HepG2 (cell line): ENCODE measurements at regions not wholly inside any gene's neighbourhood (a gene's known extent, or its start where the extent isn't known, plus 50 kb on each side); places are given as distances from the start of the nearest gene placed in this dataset.

Source experiments
- ATAC-seq: fragments of 200-7000 bp; cut with Tn5 transposase; 3 replicates; pipeline ENCODE4 v1.9.1; 2020; ENCODE audit warnings: mild to moderate bottlenecking, moderate library complexity
- BruUV-seq: library from RNA; stranded (reverse); fragments of 400-500 nt; replicated peaks from 2 replicates; lab custom pipeline; 2021; lab: Mats Ljungman, UMichigan
- CTCF ChIA-PET: fragments of 300-600 bp; formaldehyde crosslinking; extraction: SDS; loops from one replicate; lab custom pipeline; 2021; ENCODE audit warnings: low total read pairs, inconsistent platforms, low intra/inter-chr PET ratio; lab: Yijun Ruan, JAX
- POLR2A ChIA-PET: fragments of 350-600 bp; sonication (Branson Sonifier 250); formaldehyde crosslinking; loops from one replicate; lab custom pipeline; 2020; ENCODE audit warnings: antibody characterized with exemption, inconsistent platforms; lab: Yijun Ruan, JAX
- DNase-seq: peaks from one replicate; pipeline ENCODE4 v3.0.0-alpha.2; 2015; ENCODE audit warnings: low spot score
- FAIRE-seq: peaks from 3 replicates; lab custom pipeline; 2011; peaks lifted over from hg19 to GRCh38; lab: Jason Lieb, UNC
- H2AFZ ChIP-seq: one replicate; pipeline ENCODE4 v1.6.1; 2011; ENCODE audit warnings: low read length, inconsistent platforms
- H3K27ac ChIP-seq: fragments of 300-600 bp; 3 replicates; pipeline ENCODE4 v1.8.0; 2011; ENCODE audit warnings: mixed run types, mild to moderate bottlenecking, mixed read lengths, low read length, inconsistent platforms; ENCODE audit not compliant: insufficient read depth; ENCODE audit errors: extremely low read length
- H3K27me3 ChIP-seq, 2 experiments: fragments of 200-600 bp in 1 of 2; 2 replicates in 1 of 2; 3 replicates in 1 of 2; pipeline versions ENCODE4 v1.6.0 to v1.8.0; 2011; ENCODE audit warnings: low read length in 2 of 2, mild to moderate bottlenecking in 2 of 2, moderate library complexity in 2 of 2, inconsistent platforms in 1 of 2; ENCODE audit not compliant: insufficient read depth in 2 of 2, control insufficient read depth in 1 of 2
- H3K36me3 ChIP-seq, 2 experiments: fragments of 200-600 bp in 1 of 2; replicated peaks in 1 of 2; 2 replicates in 1 of 2; 3 replicates in 1 of 2; pipeline versions ENCODE4 v1.5.1 to v1.8.0; 2011; ENCODE audit warnings: low read length in 2 of 2, inconsistent platforms in 1 of 2; ENCODE audit not compliant: insufficient read depth in 2 of 2, control insufficient read depth in 1 of 2
- H3K4me1 ChIP-seq: 2 replicates; pipeline ENCODE4 v1.5.1; 2012; ENCODE audit warnings: low read length, inconsistent platforms; ENCODE audit not compliant: insufficient read depth
- H3K4me2 ChIP-seq: 2 replicates; pipeline ENCODE4 v1.6.0; 2011; ENCODE audit warnings: low read depth, low read length, inconsistent platforms
- H3K4me3 ChIP-seq, 3 experiments: fragments of 200-600 bp in 1 of 3; sonication (generic), shearing (Covaris generic) in 1 of 3; replicated peaks in 1 of 3; 2 replicates each; pipeline ENCODE4 v1.5.1; 2011 to 2016; ENCODE audit warnings: low read length in 3 of 3, inconsistent platforms in 2 of 3, low read depth in 2 of 3, mild to moderate bottlenecking in 2 of 3, control low read depth in 1 of 3, mixed read lengths in 1 of 3; ENCODE audit not compliant: insufficient read depth in 1 of 3
- H3K79me2 ChIP-seq: one replicate; pipeline ENCODE4 v1.6.1; 2011; ENCODE audit warnings: low read length, inconsistent platforms; ENCODE audit not compliant: insufficient read depth
- H3K9ac ChIP-seq: 2 replicates; pipeline ENCODE4 v1.6.0; 2011; ENCODE audit warnings: mild to moderate bottlenecking, low read depth, low read length, inconsistent platforms; ENCODE audit not compliant: insufficient read depth
- H3K9me3 ChIP-seq: 2 replicates; pipeline ENCODE4 v1.5.1; 2012; ENCODE audit warnings: mild to moderate bottlenecking, low read length
- H4K20me1 ChIP-seq: 2 replicates; pipeline ENCODE4 v1.6.0; 2011; ENCODE audit warnings: inconsistent platforms, mild to moderate bottlenecking, low read length, moderate library complexity; ENCODE audit not compliant: insufficient read depth
- BRD4 ChIP-seq: sonication (generic); formaldehyde crosslinking; IDR thresholded peaks from 2 replicates; pipeline ENCODE4 v1.4.0; 2020; ENCODE audit warnings: missing genetic modification reagents
- DZIP1 ChIP-seq: sonication (generic); formaldehyde crosslinking; IDR thresholded peaks from 2 replicates; pipeline ENCODE4 v1.5.0; 2020; ENCODE audit warnings: mild to moderate bottlenecking, missing genetic modification reagents
- FIP1L1 ChIP-seq: fragments of 200-400 bp; formaldehyde crosslinking; IDR thresholded peaks from 2 replicates; pipeline ENCODE4 v1.6.1; 2018; ENCODE audit warnings: low read depth, mild to moderate bottlenecking, low read length, moderate library complexity, borderline replicate concordance; ENCODE audit not compliant: insufficient read depth
- HNF4A ChIP-seq: sonication (generic); formaldehyde crosslinking; IDR thresholded peaks from 2 replicates; pipeline ENCODE4 v1.4.0; 2020; ENCODE audit warnings: missing genetic modification reagents
- IKZF1 ChIP-seq: fragments of 450-650 bp; IDR thresholded peaks from 2 replicates; pipeline ENCODE4 v1.7.1; 2016
- ZNF501 ChIP-seq: sonication (generic); formaldehyde crosslinking; IDR thresholded peaks from 2 replicates; pipeline ENCODE4 v1.5.1; 2020; ENCODE audit warnings: mild to moderate bottlenecking, moderate library complexity, missing genetic modification reagents
- ZNF572 ChIP-seq: sonication (generic); formaldehyde crosslinking; IDR thresholded peaks from 2 replicates; pipeline ENCODE4 v1.5.1; 2020; ENCODE audit warnings: mild to moderate bottlenecking, missing genetic modification reagents
- ZNF776 ChIP-seq: sonication (generic); formaldehyde crosslinking; IDR thresholded peaks from 2 replicates; pipeline ENCODE4 v1.4.0; 2020; ENCODE audit warnings: mild to moderate bottlenecking, missing genetic modification reagents
- ZNF841 ChIP-seq: sonication (generic); formaldehyde crosslinking; IDR thresholded peaks from 2 replicates; pipeline ENCODE4 v1.8.1; 2023; ENCODE audit warnings: missing genetic modification reagents, borderline replicate concordance
- WGBS: methylation state at CpG from one replicate; pipeline ENCODE4 v1.1.6; 2017; ENCODE audit warnings: low lambda C conversion rate; 5-methylcytosine and 5-hydroxymethylcytosine counted together
- in situ Hi-C: cut with HindIII; loops from 2 replicates; pipeline ENCODE4 v1.10.0; 2017; ENCODE audit warnings: low pct_unique_long_range_greater_than_20kb; ENCODE audit not compliant: extremely low pct_ligation_motif_present
- intact Hi-C: fragments of 100-400 bp; cut with micrococcal nuclease; formaldehyde crosslinking; loops from one replicate; pipeline ENCODE4 v1.10.0; 2022; ENCODE audit not compliant: unreplicated experiment

- DNase-seq: no peak
- Histone ChIP-seq H3K27ac (no peak overlapping the region), H4K20me1 (no peaks in the 10 kb centered on the region), H3K9ac (no peak overlapping the region), H3K4me2 (no peak overlapping the region), H3K9me3 (no peaks in the 10 kb centered on the region), H3K36me3 (no peaks in the 10 kb centered on the region), H3K27me3 (no peaks in the 10 kb centered on the region; a peak in 1 of 5 replicates), H2AFZ (no peak overlapping the region), H3K4me3 (no peak overlapping the region), H3K4me1 (no peaks in the 10 kb centered on the region), H3K79me2 (no peaks in the 10 kb centered on the region)
- intact Hi-C loops (no loop called here), in situ Hi-C loops (no loop called here)
- ChIA-PET POLR2A (no interaction called here), CTCF (no interaction called here)
- no TSS peak for BruUV-seq
- WGBS: 4% methylated on average over 4 of the region's 4 CpGs
- no peak for FAIRE-seq
- ATAC-seq: no peak
- no peak for TF ChIP-seq FIP1L1
- TF ChIP-seq DZIP1 (CRISPR knock-in tag): no peak
- no peak for TF ChIP-seq ZNF776 (CRISPR knock-in tag)
- TF ChIP-seq HNF4A (CRISPR knock-in tag): no peak
- TF ChIP-seq ZNF501 (CRISPR knock-in tag): no peak
- no peak for TF ChIP-seq ZNF841 (CRISPR knock-in tag)
- TF ChIP-seq ZNF572 (CRISPR knock-in tag): no peak
- no peak for TF ChIP-seq BRD4
- no peak for TF ChIP-seq IKZF1
Observed at GRCh38 chr10:117752103-117752502, 209.6 kb downstream of the EMX2 start.
